ENCODE measurements at regions not wholly inside any gene's neighbourhood (a gene's known extent, or its start where the extent isn't known, plus 50 kb on each side); places are given as distances from the start of the nearest gene placed in this dataset.
"Not testable (repeated sequence)": the region's sequence is repeated elsewhere in the genome, so short reads cannot be mapped to it uniquely, and the experiment has no call there.

- DNase-seq (ENCODE audit: low read depth in 4 of 4, low spot score in 3 of 4) = no peak
These were observed 234.4 kb upstream of the LRTM1 start for GRCh38 chr3:55162031-55162795.

GRCh38 chr3:55161231-55161630, 233.4 kb upstream of the LRTM1 start:
- DNase-seq (ENCODE audit: low read depth in 4 of 4, low spot score in 3 of 4) = no peak

DNA sequence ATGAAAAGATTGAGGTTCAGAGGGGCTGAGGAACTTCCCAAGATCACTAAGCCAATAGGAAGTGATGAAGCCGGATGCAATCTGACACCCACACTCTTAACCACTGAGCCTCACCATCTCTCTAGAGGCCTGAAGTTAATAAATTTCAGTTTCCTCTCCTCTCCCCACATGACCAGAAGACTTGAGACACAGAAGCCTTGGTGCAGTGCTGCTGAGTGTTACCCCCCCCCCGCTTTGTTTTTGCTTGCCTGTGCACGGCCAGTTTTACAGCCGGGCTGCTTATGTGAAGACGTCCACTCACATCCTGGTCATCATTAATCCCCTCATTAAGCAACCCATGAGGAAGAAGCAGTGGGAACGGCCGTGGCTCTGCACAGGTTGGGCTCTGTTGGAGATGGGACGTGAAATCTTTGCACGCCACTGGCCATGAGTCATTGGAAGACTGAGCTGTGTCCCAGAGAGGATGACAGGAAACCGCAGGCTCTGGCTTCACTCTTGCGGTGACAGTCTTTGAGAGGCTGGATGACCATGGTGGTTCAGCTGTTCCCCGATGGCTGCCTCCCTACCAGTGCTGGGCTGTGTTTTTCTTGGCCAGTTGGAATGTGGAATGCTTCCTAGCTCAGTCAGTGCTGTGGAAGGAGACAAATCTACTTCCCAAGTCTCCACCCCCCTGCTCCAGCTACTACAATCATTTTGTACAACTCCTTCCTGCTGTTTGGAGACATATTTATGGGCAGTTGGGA, 232.6 kb upstream of the LRTM1 start:
- peak in 3 of 4 donors; percentile 21 to 49 (median 40) for DNase-seq (ENCODE audit: low read depth in 4 of 4, low spot score in 3 of 4)

GRCh38 chr3:55159711-55160110, 231.9 kb upstream of the LRTM1 start:
- DNase-seq (ENCODE audit: low read depth in 4 of 4, low spot score in 3 of 4) = no peak

- DNase-seq (ENCODE audit: low read depth in 4 of 4, low spot score in 3 of 4) = no peak
These were observed 231.2 kb upstream of the LRTM1 start for GRCh38 chr3:55159016-55159415.

DNA sequence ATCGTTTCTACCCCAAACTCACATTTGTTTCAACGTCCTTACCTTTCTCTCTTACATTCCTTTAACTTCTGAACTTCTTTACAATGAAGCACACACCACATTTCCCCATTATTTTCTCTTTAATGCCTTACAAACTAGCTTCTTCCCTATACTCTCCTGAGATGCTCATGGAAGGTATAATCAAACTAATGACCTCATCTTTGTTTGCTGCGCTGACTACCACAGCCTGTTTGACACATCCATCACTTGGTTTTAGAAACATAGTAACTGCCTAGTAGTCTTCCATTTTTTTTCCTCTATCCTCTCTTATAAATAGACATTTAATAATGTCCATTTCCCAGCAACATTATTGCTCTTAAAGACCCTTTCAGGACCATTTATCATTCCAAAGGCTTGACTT, 230.5 kb upstream of the LRTM1 start:
- DNase-seq (ENCODE audit: low read depth in 4 of 4, low spot score in 3 of 4) = no peak

DNA sequence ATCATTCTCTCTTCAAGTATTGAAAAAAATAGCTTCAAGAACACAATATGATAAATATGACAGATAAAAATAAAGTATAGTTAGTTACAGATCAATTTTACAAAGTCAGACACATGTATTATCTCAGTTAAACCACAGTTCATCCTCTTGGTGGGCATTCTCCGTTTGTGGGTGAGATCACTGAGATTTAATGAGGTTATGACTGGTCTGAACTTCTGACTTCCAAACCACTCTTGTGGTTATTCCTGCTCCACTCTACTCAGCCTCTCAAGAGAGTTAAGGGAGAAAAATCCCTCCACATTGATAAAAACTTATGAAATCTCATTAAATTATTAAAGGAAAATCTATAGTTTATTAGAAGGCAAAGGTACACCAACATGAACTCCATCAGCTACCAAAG, 229.9 kb upstream of the LRTM1 start:
- no peak for DNase-seq (ENCODE audit: low read depth in 4 of 4, low spot score in 3 of 4)

GRCh38 chr3:55156851-55157650, 229.2 kb upstream of the LRTM1 start:
- DNase-seq (ENCODE audit: low read depth in 4 of 4, low spot score in 3 of 4) = no peak

DNA sequence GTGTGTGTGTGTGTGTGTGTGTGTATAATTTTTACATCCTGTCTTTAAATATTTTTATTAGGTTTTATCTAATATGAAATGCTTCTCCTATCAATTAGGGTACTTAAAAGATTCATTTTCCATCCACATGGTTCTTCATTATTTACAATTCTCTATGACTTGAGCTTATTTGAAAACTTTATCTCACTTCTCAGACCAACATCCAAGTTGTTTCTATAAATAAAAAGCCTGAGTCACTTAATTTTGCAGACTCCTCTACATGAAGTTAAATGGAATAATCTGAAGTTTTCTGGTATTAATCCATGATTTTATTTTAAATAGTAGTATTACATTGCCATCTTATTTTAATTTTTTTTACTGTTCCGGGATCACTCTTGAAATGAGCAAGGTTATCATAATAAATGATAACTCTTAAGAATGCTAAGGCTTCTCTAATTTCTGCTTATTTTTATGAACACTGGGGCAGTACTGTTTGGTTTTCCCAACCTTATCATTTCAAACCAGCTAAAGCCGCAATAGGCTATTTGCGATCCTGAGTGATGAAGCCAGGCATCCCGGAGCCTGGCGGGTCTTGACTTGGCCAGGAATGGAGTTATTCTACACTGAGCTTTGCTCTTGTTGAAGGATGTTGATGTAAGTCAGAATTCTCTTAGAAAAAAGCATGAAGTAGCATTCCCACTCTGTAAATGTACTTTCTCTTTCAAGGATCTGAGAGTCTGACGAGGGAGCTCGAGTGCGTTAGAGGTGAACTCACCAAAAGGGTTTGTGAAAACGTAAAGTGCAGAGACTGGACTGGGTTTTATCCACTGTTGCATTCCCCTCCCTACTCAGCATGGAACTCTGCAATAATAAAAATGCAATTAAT, 220.2 kb upstream of the LRTM1 start:
- DNase-seq (ENCODE audit: low read depth in 4 of 4, low spot score in 3 of 4) = no peak

- DNase-seq (ENCODE audit: low read depth in 4 of 4, low spot score in 3 of 4) = no peak
These were observed 219.5 kb upstream of the LRTM1 start for GRCh38 chr3:55147406-55147805.

DNA sequence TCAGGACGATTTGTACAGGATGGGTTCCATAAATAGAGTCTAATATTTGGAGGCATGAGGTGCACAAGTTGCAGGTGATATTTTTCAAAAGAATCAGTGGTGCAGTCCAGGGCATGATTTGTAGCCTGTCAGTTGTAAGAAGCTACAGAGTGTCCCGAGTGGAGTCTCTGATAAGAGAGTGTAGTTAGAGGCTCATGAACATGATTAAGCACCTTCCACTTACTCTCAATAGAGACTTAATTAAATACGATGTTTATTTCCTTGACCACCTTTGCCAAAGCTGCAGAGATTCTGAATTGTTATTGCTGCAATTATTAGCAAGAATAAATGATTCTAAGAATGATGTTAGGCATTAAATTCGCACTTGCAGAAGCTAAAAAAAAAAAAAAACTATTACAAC, 218.4 kb upstream of the LRTM1 start:
- no peak for DNase-seq (ENCODE audit: low read depth in 4 of 4, low spot score in 3 of 4)

DNA sequence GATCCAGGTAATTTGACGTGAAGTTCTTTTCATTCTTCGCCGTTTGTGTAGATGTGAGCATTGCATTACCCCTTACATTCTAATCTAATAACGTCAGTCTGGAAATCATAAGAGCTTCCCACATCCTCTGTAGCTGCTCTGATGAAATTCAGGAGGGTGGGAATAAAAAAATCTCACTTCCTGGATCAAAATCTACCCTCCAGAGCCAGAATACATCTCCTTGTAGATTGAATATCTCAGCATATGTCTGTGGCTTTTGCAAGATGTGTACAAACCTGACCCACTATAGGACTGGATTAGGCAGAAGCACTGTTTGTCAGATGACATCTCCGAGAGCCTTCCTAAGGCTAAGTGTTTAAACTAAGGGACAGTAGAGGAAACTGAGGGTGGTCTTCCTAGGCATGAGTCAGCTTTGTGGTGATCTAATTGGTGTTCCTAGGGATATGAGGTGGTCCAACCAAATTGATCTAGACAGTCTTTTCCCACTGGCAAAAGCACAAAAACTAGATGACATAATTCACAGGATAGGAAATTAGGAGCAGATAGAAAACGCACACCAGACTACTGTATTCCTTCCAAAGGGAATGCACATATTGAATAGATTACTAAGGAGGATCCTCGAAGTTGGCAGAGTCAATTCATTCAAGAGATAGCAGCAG, 216.3 kb upstream of the LRTM1 start:
- no peak for DNase-seq (ENCODE audit: low read depth in 4 of 4, low spot score in 3 of 4)

DNA sequence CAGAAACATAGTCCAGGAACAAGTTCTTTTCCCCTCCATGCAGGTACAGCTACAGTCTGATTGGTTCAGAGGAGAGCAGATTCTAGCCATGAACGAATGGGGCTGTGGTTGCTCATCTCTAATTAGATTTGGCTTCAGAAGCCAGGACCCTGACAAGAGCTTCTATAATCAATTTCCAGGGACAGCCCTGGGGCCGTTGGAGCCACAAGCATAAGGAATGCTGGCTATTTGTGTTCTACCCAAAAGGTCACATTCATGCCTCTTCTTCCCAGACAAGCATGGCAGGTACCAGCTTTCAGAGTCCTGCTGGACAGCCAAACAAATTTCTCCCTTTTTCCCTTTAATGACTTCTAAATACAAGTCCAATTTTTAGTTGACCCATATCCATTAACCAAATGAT, 215.5 kb upstream of the LRTM1 start:
- DNase-seq (ENCODE audit: low read depth in 4 of 4, low spot score in 3 of 4) = no peak

GRCh38 chr3:55136291-55136690, 208.4 kb upstream of the LRTM1 start:
- DNase-seq (ENCODE audit: low read depth in 4 of 4, low spot score in 3 of 4) = not testable (repeated sequence)

DNA sequence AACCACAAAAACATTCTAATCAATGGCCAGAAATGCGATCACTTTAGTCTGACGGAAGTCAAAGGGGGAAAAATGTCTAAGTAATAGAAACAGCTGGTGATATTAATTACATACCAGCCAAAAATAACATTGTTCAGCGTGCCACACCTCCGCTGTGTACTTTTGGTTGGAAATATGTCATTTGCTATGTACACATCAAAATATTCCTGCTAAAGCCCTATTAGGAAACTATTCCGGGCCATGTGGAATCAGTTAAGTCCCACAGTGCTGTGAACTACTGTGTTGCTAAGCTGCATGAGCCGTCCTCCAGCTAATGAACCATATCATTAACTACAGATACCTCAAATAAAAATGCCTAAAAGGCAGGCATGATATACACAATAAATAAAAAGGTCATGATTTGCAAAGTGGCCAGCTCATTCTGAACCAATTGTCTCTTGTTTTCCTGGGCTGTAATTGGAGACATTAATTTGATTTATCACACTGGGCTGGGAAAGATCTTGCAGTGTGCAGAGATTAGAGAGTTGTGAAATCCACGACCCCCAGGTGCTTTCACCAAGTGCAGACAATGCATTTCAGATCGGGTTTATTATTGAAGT, 200.5 kb upstream of the LRTM1 start:
- DNase-seq (ENCODE audit: low read depth in 4 of 4, low spot score in 3 of 4) = peak in 3 of 4 donors; percentile 17 to 57 (median 23)

DNA sequence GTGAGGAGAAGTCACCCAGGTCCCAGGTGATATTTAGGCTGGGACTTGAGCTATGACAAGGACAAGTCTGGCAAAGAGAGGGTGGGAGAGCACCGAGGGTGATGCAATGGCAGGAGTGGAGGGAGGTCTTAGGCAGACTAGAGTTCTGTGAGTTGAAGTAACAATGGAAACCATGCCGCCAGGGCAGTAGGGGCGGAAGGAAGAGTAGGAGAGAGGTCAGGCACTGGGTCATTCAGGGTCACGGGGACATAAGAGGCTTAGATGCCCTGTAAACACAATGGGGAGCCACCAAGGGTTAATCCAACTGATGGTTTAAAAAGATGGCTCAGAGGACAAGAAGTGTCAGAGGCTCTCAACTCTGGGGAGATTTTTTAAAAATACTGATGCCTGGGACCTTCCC, 199.7 kb upstream of the LRTM1 start:
- DNase-seq (ENCODE audit: low read depth in 4 of 4, low spot score in 3 of 4) = no peak

DNA sequence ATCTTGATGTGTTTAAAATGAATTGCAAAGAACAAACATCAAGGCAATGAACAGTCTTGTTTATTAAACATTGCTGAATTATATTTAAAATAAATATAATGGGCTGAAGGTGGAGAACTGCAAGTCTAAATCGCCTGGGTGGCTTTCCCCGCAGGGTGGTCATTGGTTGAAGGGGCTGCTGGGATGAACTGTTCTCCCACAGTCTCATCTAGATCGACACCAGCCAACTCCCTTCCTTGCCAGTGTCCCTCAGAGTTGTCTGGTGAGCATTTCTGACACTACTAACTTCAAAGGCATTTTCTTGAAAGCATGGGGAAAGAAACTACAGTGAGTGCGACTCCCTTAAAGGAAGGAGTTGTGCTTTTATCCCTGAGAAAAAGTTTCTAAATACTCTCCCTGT, 196.5 kb upstream of the LRTM1 start:
- no peak for DNase-seq (ENCODE audit: low read depth in 4 of 4, low spot score in 3 of 4)
